ENCODE measurements at regions not wholly inside any gene's neighbourhood (a gene's known extent, or its start where the extent isn't known, plus 50 kb on each side); places are given as distances from the start of the nearest gene placed in this dataset.

GRCh38 chr6:56400273-56400672 is 152.9 kb upstream of the COL21A1 start:
- no peak for TF ChIP-seq EZH2phosphoT487 (IDR thresholded peaks at IDR 0.05; ENCODE audit: borderline replicate concordance)
- TF ChIP-seq, protein P1, sequence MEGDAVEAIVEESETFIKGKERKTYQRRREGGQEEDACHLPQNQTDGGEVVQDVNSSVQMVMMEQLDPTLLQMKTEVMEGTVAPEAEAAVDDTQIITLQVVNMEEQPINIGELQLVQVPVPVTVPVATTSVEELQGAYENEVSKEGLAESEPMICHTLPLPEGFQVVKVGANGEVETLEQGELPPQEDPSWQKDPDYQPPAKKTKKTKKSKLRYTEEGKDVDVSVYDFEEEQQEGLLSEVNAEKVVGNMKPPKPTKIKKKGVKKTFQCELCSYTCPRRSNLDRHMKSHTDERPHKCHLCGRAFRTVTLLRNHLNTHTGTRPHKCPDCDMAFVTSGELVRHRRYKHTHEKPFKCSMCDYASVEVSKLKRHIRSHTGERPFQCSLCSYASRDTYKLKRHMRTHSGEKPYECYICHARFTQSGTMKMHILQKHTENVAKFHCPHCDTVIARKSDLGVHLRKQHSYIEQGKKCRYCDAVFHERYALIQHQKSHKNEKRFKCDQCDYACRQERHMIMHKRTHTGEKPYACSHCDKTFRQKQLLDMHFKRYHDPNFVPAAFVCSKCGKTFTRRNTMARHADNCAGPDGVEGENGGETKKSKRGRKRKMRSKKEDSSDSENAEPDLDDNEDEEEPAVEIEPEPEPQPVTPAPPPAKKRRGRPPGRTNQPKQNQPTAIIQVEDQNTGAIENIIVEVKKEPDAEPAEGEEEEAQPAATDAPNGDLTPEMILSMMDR (conservative IDR thresholded peaks at IDR 0.05; ENCODE audit: low read length) = no peak

All from Loucy (cell line).